NCI-H146 (cell line): ENCODE measurements at regions not wholly inside any gene's neighbourhood (a gene's known extent, or its start where the extent isn't known, plus 50 kb on each side); places are given as distances from the start of the nearest gene placed in this dataset.
"Not testable (repeated sequence)": the region's sequence is repeated elsewhere in the genome, so short reads cannot be mapped to it uniquely, and the experiment has no call there.

ENCODE experiments used
- DNase-seq: peaks from one replicate; lab custom pipeline; 2025; lab: John Stamatoyannopoulos, UW

DNA sequence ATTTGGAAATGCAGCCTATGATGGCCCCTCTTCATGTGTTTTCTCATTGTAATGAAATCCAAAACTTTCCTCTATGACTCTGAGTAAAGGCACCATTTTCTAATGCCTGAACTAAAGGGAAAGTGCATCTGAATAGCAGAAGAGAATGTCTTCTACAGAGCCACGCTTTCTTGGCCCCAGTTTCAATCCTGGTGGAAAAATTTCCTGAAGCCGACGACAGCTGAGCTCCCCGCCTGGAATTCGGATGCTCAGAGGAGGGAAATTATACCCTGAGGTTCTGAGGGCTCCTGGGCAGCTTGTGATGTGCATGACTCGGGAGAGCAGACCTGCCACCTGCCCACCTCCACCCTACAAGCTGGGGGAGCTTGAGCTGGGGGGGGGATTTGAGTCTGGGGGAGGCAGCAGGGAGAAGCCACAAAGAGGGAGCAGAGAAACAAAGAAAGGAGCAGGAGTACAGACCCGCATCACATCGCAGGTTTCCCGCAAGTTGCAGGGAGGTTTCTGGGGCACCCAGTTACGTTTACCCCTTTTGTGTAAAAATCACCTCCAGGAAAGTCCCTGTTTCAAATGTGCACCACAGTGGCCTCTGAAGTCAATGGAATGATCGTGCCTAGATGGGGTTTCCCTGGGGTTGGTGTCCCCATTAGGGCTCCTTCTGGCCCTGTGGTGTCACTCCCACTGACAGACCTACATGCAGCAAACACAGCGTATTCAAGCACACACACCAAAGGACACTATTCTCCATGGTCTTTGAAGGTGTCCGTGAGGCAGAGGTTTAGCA lies 145.6 kb upstream of the RBPJ start:
- DNase-seq = no peak

DNA sequence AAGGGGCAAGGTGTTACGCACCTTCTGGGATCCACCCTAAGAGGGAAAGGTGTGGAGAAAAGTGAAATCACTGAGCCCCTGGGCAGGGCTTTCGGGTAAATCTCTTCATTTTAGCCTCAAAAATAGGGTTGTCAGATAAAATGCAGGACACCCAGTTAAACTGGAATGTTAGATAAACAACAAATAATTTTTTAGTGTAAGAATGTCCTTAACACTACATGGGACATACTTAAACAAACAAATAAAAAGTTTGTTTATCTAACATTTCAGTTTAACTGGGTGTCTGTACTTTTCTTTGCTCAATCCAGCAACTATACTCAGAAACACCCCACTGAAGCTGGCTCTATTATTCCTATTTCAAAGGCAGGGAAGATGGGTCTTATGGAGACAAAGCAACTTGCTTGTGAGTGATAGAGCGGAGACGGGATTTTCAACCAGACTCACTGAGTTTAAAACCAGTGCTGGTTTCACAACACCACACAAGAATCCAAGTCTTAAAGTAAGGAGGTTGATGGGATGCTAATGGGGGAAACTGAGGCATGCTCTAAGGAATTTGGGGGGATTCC lies 144.8 kb upstream of the RBPJ start:
- no peak for DNase-seq

DNA sequence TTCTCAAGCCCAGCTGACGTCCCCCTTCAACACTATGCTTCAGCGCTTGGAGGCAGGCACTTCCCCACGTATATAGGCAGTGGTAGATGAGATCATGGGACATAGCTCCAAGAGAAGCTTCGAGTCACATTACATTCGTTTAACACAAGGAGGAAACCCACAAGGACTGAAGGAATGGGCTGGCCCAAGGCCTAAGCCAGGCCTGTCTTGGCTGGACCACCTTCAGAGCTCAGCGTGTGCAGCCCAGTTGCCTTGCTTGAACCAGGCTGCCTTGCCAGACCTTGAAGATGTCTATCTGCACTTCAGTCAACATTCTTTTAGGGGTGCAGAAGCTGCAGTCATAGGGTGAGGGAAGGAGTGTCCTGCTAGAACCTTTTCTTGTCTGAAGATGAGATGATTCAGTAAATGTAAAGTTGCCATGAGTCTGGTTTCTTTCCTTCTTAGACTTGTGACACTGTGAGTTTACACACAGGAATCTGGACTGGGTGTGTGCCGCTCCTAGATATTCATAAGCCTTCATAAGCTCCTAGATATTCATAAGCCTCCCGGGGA lies 144.1 kb upstream of the RBPJ start:
- DNase-seq = no peak

- DNase-seq = peak; percentile 2
Observed at GRCh38 chr4:26178854-26179253, 142.0 kb upstream of the RBPJ start.

- DNase-seq = no peak
Observed at GRCh38 chr4:26179316-26179760, 141.5 kb upstream of the RBPJ start.

DNA sequence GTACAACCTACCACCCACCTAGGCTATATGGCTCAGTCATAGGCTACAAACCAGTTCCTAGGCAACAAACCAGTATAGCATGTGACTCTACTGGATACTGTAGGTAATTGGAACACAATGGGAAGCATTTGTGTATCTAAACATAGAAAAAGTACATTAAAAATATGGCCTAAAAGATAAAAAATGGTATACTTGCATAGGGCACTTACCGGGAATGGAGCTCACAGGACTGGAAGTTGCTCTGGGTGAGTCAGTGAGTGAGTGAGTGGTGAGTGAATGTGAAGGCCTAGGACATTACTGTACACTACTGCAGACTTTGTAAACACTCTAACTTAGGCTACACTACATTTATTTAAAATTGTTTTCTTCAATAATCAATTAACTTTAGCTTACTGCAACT lies 139.2 kb upstream of the RBPJ start:
- no peak for DNase-seq

- DNase-seq = no peak
Observed at GRCh38 chr4:26183017-26183416, 137.8 kb upstream of the RBPJ start.

DNA sequence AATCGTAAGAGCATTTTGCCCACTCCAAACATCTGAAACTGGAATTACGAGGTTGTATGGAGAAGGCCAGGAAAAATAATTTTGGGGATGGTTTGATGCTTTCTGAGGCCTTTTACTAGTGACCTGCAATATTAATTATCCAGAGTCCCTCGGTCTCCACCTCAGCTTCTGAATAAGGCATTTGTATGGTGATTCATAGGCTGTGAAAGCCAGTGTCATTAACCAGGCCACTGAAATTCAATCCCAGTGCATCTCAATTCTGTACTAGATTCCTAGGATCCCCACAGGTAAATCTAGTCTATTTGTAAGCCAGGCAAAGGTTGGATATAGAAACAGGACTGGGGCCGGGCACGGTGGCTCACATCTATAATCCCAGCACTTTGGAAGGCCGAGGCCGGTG lies 135.4 kb upstream of the RBPJ start:
- no peak for DNase-seq

GRCh38 chr4:26191353-26191752 lies 129.5 kb upstream of the RBPJ start:
- DNase-seq = no peak

DNA sequence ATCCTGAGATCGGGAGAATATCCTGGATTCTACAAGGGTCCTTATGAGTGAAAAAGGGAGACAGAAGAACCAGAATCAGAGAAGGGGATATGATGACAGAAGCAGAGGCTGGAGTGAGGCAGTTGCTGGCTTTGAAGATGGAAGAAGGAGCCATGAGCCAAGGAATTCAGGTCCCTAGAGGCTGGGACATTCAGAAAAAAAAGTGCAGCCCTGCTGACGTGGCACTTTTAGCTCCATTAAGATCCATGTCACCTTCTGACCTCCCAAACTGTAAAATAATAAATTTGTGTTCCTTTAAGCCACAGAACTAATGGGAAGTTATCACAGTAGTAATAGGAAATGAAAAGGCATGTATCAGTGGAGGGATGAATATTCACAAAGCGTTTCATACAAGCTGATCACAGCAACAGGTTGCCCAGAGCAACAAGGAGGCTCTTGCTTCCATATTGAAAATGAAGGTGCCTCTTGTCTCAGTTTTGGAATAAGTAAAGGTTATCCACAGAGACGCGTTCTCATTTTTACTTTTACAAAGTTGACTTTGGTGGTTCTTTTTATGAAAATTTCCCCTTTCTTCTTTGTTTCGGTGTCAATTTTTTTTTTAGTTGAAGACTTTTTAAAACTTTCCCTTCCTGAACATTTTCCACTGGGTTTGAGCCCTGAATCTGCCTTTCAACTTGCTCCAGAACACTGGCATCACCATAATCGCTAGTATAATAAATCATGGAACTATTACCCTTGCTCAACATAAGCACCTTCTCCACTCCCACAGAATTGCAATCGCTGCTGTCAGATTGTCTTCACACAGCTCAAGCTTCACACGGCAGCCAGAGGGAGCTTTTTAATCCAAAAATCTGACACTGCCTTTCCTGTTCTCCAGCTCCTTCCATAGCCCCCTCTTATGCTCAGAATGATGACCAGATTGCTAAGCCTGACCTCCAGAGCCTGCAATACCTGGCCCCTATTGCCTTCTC lies 127.6 kb upstream of the RBPJ start:
- no peak for DNase-seq

GRCh38 chr4:26194764-26195163 lies 126.0 kb upstream of the RBPJ start:
- no peak for DNase-seq

- DNase-seq = no peak
Observed at GRCh38 chr4:26196567-26196966, 124.2 kb upstream of the RBPJ start.

GRCh38 chr4:26197018-26197779 lies 123.6 kb upstream of the RBPJ start:
- DNase-seq = no peak

DNA sequence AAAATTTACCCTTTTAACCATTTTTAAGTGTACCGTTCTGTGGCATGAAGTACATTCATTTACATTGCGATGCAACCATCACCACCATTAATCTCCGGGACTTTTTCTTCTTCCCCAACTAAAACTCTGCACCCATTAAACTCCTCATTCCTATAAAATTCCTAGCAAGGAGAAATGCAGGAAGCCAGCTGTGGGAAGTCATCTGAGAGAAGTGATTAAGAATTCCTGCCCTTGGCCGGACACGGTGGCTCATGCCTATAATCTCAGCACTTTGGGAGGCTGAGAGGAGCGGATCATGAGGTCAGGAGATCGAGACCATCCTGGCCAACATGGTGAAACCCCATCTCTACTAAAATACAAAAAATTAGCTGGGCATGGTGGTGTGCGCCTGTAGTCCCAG lies 121.9 kb upstream of the RBPJ start:
- DNase-seq = not testable (repeated sequence)

GRCh38 chr4:26199596-26199995 lies 121.2 kb upstream of the RBPJ start:
- no peak for DNase-seq

GRCh38 chr4:26201120-26201519 lies 119.7 kb upstream of the RBPJ start:
- DNase-seq = no peak

DNA sequence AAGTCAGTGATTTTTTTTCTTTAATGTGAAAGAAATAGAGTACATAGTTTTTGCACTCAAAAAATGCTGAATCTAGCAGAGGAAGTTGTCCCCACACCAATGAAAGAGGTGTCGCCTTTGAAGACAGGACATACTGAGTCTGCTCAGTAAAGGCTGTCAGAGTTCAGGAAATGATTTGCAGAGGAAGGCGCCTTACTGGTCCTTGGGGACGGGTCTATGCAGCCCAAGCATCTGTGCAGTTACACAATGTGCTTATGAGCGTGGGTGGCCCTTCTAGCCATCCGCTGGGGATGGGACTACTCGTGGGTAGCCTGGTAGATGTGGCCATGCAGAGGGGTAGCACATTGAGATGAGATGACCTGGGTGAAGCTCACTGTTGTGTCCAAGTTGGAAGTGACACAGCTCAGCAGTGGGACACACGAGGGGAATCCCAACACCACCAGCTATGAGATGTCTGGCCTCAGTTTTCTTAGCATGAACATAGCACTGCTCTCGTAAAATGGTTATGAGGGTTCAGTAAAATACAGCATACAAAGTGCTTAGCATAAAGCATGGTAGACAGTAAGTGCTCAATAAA lies 116.5 kb upstream of the RBPJ start:
- DNase-seq = no peak

DNA sequence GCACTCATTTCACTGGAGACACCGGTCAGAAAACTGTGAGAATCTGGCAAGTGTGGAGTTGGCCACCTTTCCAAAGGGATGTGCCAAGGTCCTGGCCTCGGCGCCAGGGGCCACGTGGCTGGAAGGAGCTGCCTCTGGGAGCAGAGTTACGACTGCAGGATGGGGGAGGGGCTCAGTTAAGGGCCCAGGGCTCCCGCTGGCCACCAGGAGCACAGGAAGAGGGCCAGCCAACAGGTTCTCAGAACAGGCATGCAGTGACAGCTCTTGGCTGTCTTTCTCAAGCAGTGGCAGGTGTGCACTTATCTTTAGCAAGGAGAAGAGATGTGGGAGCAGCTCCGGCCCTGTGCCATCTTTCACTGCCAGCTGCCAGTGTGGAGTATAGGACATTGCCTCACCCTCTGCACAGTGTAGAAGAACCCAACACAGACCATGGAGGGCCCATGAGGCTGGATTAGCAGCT lies 115.9 kb upstream of the RBPJ start:
- no peak for DNase-seq

DNA sequence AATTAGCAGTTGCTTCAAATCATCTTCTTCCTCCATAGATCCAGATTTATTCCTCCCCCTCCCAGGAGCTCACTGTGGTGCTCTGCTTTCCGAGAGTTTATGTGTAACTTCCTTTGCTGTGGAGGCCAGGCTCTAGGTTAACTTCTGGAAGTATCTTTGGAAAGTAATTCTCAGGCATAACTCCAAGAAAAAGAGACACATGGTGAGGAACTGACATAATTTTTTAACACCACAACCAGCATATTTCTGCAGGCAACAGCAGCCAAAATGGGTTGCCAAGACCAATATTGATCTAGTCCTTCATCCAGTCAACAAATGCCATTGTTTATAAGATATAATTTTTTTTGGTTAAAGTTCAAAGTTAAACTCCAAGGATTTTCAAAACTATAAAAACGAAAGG lies 114.5 kb upstream of the RBPJ start:
- no peak for DNase-seq

- peak; percentile 15 for DNase-seq
Observed at GRCh38 chr4:26206999-26207398, 113.8 kb upstream of the RBPJ start.

- DNase-seq = no peak
Observed at GRCh38 chr4:26207631-26208030, 113.2 kb upstream of the RBPJ start.
